ENCODE measurements at regions not wholly inside any gene's neighbourhood (a gene's known extent, or its start where the extent isn't known, plus 50 kb on each side); places are given as distances from the start of the nearest gene placed in this dataset.
"Not testable (repeated sequence)": the region's sequence is repeated elsewhere in the genome, so short reads cannot be mapped to it uniquely, and the experiment has no call there.

GRCh38 chr20:52049001-52049731 lies 142.4 kb downstream of the ZFP64 start:
- DNase-seq: no peak

DNA sequence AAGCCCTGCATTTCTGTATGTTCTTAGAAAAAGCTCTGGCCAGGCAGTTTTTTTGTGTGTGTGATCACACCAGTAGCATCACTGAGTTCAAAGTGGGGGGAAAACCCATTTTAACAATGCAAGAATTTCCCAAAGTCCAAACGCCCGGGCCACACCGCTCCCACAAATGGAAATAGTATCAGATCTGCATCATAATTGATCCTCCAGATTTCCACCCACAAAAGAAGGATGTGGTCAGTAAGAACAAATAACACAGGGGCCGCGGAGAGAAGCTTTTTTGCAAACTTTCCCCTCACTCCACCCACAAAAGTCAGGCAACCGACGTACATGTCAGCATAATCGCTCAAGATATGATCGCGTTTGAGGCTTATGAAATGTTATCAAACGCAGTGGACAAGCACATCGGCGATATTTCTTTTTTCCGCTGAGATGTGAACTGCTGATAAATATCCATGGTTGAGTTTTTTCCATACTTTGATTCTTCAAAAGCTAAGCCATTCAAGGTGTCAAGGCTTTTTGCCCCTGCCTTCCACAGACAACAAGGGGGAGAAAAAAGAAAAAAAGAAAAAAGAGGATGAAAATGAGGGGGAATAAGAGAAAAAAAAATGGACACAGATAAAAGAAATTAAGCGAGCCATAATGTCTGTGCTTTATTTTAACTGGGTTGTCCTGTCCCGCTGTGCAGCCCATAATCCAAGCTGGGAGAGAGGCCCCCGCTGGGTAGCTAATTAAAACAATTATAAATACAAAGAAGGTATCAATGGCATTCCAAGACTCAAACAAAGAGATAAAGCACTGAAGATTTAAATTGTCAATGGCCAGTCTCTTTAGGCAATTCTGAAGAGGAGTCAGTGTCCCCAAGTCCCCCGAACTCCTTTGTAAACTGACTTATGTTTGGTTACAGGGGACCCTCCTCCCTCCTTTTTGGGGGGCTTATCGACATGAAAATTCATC lies 143.5 kb downstream of the ZFP64 start:
- DNase-seq: no peak

DNA sequence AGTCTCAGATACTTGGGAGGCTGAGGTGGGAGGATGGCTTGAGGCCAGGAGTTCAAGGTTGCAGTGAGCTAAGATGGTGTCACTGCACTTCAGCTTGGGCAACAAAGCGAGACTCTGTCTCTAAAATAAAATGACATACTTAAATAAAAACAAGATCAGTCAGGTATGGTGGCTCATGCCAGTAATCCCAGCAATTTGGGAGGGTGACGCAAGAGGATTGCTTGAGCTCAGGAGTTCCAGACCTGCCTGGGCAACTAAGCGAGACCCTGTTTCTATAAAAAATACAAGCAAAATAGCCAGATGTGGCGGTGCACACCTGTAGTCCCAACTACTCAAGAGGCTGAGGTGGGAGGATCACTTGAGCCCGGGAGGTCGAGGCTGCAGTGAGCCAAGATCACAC lies 149.6 kb downstream of the ZFP64 start:
- no peak for DNase-seq

GRCh38 chr20:52039790-52040189 lies 151.8 kb downstream of the ZFP64 start:
- no peak for DNase-seq

DNA sequence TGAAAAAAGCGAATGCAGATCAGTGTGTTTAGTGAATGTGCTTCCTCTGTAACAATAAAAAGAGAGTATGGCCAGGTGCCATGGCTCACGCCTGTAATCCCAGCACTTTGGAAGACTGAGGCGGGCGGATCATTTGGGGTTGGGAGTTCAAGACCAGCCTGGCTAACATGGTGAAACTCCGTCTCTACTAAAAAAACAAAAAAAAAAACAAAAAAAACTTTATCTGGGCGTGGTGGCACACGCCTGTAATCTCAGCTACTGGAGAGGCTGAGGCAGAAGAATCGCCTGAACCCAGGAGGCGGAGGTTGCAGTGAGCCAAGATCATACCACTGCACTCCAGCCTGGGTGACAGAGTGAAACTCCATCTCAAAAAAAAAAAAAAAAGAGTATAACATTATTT lies 152.9 kb downstream of the ZFP64 start:
- not testable (repeated sequence) for DNase-seq

DNA sequence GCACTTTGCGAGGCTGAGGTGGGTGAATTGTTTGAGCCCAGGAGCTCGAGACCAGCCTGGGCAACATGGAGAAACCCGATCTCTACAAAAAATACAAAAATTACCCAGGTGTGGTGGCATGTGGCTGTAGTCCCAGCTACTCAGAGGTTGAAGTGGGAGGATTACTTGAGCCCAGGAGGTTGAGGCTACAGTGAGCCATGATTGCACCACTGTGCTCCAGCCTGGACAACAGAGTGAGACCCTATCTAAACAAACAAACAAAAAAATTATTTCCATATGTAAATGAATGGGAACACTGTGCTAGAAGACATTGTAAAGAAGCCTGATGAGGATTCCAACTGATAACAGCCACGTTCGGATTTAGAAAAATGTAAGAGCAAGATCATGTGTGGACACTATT lies 154.2 kb downstream of the ZFP64 start:
- DNase-seq: no peak

DNA sequence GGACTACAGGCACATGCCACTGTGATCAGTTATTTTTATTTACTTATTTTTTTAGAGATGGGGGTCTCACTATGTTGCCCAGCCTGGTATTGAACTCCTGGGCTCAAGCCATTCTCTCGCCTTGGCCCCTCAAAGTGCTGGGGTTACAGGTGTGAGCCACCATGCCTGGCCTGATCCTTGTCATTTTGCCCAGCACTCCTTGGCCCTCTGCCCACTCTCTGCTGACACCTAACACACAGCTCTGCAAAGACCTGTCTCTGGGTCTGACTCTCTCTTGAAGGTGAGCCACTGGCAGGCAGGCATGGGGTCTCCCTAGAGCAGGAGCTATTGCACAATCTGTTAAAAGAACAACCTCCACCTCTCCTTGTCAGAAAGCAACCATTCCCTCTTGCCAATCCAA lies 155.6 kb downstream of the ZFP64 start:
- DNase-seq: no peak

- no peak for DNase-seq
Observed at GRCh38 chr20:52035498-52035897, 156.1 kb downstream of the ZFP64 start.

- no peak for DNase-seq
Observed at GRCh38 chr20:52034581-52034980, 157.0 kb downstream of the ZFP64 start.

DNA sequence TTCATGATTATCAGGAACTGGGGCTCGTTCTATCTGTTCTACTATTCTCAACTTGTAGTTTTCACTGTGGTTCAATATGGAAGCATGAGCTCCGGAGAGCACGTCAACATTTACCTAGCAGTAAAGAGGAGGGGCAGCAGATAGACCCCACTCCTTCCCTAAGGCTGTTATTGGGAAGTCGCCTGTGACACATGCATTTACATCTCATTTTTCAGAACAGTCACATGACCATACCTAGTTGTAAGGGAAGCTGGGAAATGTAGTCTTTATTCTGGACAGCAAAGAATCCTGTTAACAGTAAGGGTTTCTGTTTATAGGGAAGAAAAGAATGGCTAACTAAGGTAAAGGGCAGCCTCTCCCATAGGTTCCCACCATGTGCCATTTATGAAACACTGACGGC lies 158.3 kb downstream of the ZFP64 start:
- DNase-seq: no peak

GRCh38 chr20:52032304-52032683 lies 159.3 kb downstream of the ZFP64 start:
- not testable (repeated sequence) for DNase-seq

DNA sequence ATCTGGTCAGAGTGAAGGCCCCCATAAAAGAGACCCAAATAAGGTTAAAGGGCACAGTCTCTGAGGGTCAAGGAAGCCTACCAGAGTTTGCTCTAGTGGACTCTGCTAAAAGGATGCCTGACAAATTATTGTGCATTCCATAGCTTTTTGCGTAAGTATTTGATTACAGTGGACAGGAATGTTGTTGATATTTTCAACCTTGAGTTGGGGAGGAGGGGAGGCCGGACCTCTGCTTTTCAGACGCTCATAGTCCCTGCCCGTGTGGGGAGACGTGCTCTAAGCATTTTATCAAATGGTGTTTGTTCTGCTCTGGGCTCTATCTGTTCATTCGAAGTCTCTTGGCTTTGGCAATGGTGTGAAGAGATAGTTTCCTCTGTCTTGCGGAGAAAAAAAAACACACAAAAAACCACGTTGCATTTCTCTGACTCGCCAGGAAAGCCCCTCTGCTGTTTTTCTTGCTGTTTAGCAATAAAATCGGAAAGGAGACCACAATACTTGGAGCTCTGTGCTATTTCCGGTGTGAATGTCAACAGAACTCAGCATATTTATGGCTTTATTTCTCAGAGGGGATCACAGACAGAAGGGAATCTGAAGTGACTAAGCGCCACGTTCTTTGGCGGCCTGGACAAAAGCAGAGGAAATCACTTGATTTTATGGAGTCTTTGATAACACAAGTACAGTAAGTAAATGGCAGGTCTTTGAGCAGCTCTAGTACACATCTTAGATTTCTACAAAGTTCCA lies 159.8 kb downstream of the ZFP64 start:
- no peak for DNase-seq

DNA sequence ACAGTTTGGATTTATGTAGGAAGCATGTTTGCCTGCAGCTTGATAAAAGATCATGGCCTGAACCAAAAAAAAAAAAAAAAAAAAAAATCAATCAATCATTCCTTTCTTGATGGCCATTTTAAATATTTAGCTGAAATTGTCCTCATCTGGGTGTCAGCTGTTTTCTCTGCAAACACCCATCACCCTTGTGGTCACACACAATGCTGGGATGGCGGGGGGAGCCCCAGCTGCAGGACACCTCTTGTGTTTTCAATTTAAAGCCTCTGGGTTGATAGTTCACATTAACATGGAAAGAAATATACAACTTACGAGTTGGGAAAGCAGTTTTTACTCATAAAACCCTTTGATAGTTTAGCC lies 160.4 kb downstream of the ZFP64 start:
- no peak for DNase-seq

GRCh38 chr20:52029129-52029528 lies 162.4 kb downstream of the ZFP64 start:
- not testable (repeated sequence) for DNase-seq

- no peak for DNase-seq
Observed at GRCh38 chr20:52025938-52026337, 165.6 kb downstream of the ZFP64 start.

DNA sequence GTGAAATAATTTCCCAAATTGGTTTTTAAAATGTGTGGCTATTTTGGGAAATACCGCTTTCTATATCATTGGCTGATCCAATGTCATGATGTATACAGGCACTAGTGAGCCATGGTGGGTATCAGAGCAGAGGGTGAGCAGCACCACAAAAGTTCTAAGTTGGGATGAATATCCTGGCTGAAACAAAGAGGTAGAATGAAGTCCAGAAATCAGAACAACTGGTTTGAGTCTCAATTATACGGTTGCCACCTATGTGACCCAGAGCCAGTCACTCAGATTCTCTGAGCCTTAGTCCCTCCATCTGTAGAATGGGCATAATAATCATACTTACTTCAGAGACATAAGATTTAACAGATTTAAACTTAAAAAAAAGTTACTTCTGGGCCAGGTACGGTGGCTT lies 172.3 kb downstream of the ZFP64 start:
- DNase-seq: no peak

DNA sequence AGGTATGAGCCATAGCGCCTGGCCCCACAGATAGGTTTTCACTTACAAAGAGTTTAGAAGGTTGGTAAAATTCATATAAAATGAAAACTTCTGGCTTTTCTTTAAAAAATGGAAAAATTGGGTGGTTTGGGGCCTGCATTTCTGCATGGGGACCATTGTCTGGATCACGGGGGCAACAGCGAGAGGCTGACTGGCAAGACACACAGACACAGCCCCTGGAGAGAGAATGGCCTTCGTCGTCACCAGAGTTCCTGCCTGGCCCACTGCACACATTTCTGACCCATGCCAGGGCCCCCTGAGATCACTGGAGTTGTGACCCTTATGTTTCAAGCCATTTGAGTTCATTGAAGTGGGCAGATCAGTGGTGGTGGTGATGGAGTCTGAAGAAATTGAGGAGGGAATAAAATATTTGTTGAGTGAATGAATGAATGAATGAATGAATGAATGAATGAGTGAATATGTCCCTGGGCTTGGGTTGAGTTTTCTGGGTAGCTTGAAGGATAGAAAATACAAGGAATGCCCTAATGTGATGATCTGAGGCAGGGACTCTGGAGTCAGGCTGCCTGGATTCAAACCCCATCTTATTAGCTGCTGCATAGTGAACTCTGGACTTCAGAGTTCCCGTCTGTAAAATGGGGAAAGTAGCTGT lies 173.8 kb downstream of the ZFP64 start:
- DNase-seq: no peak

DNA sequence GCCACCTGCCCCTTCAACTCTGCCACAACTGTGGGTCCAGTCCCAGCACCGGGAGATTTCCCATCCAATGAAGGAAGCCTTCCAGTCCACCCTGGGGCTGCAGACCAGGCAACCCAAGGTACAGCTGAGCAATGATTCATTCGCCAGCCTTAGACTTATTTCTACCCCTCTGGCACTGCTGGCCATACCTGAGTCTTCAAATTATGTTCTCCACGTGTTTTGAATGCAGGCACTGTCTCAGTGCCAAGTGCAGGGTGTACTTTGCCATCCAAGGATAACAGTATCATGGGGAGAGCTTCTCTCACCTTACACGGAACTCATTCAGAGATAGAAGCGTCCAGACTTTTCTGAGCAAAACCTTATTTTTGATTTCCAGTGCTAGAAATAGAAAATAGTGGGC lies 175.6 kb downstream of the ZFP64 start:
- no peak for DNase-seq

- no peak for DNase-seq
Observed at GRCh38 chr20:52015155-52015554, 176.4 kb downstream of the ZFP64 start.

GRCh38 chr20:52012079-52012478 lies 179.5 kb downstream of the ZFP64 start:
- DNase-seq: no peak

GRCh38 chr20:52011093-52011492 lies 180.5 kb downstream of the ZFP64 start:
- no peak for DNase-seq

DNA sequence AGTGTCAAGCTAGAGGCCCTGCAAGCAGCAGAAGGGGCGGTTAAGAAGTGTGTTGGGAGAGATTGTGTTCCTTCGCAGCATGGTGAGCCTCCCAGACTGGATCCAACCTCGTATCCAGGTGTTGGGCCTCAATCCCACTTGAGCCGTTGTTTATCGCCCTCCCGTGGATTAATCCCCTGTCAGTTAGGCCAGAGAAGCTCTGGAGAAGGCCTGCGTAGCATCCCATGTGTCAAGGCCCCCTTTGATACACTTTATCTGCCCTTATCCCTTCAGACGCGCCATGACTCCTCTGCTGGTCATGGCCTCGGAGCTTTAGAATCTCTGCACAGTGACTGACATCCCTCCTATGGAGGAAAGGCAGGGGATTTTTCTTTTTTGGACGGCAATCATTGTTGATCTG lies 181.0 kb downstream of the ZFP64 start:
- DNase-seq: no peak

DNA sequence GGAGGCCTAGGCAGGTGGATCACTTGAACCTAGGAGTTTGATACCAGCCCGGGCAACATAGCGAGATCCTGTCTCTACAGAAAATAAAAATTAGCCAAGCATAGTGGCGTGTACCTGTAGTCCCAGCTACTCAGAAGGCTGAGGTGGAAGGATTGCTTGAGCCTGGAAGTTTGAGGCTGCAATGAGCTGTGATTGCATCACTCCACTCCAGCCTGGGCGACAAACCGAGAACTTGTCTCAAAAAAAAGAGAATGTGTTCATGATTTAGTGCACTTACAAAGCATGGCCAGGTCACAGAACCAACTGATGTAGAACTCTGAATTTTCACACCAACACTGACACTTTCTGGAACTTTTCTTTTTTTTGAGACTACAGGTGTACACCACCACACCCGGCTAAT lies 182.7 kb downstream of the ZFP64 start:
- DNase-seq: no peak

Measured in NCI-H446 treated with DMSO at 0.1 percent for 48 hours (cell line).